ENCODE measurements at regions not wholly inside any gene's neighbourhood (a gene's known extent, or its start where the extent isn't known, plus 50 kb on each side); places are given as distances from the start of the nearest gene placed in this dataset.

- no peak for DNase-seq (ENCODE audit: low read depth)
Observed at GRCh38 chr5:96590796-96591195, 71.4 kb upstream of the CAST start.

- DNase-seq (ENCODE audit: low read depth): peak; percentile 64
Observed at GRCh38 chr5:96595300-96596090, 66.7 kb upstream of the CAST start.

- peak; percentile 73 for DNase-seq (ENCODE audit: low read depth)
Observed at GRCh38 chr5:96597438-96598020, 64.6 kb upstream of the CAST start.

GRCh38 chr5:96601200-96601599, 61.0 kb upstream of the CAST start:
- no peak for DNase-seq (ENCODE audit: low read depth)

GRCh38 chr5:96601715-96602244, 60.4 kb upstream of the CAST start:
- DNase-seq (ENCODE audit: low read depth): peak; percentile 81

- DNase-seq (ENCODE audit: low read depth): no peak
Observed at GRCh38 chr5:96602776-96603175, 59.4 kb upstream of the CAST start.

GRCh38 chr5:96605144-96605837, 56.9 kb upstream of the CAST start:
- no peak for DNase-seq (ENCODE audit: low read depth)

DNA sequence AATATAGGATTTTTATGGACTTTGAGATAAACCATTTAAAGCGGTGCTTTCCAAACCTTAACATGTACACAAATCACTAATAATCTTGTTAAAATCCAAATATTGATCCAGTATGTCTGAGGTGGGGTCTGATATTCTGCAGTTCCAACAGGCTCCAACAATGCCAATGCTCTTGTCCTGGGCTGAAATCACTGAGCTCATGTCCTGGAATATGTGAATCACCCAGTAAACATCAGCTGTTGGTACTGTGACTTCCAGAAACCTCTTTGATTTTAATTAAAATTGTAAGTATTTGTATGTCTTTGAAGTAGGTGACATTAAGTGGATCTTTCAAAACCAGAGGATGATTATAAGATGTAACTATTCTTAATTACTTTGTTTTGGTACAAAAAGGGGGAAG, 52.8 kb upstream of the CAST start:
- DNase-seq (ENCODE audit: low read depth): no peak

DNA sequence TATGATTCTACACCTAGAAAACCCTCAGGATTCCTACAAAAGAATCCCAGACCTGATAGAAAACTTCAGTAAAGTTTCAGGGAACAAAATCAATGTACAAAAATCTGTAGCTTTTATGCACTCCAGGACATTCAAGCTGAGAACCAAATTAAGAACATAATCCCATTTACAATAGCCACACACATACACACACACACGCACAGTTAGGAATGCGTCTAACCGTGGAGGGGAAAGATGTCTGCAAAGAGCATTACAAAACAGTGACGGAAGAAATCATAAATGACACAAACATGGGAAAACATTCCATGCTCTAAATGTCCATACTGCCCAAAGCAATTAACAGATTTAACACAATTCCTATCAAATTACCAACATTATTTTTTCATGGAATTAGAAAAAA, 51.4 kb upstream of the CAST start:
- DNase-seq (ENCODE audit: low read depth): no peak

DNA sequence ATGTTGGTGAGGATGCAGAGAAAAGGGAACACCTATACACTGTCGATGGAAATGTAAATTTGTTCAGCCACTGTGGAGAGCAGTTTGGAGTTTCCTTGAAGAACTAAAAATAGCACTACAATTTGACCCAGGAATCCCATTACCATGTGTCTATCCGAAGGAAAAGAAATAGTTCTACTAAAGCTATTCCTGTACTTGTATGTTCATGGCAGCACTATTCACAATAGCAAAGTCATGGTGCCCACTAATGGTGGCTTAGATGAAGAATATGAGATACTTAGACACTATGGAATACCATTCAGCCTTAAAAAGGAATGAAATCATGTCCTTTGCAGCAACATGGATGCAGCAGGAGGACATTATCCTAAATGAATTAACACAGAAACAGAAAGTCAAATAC, 50.2 kb upstream of the CAST start:
- DNase-seq (ENCODE audit: low read depth): peak; percentile 15

All from ELR (cell line).